Embryonic facial prominence (tissue), 1 donor: ENCODE measurements at regions not wholly inside any gene's neighbourhood (a gene's known extent, or its start where the extent isn't known, plus 50 kb on each side); places are given as distances from the start of the nearest gene placed in this dataset.

ENCODE experiments used
- DNase-seq: peaks from one replicate; pipeline ENCODE4 v3.0.0-alpha.2; 2016; ENCODE audit errors: extremely low spot score

GRCh38 chr2:48105848-48106247 lies 199.6 kb upstream of the FBXO11 start:
- DNase-seq = no peak

GRCh38 chr2:48107326-48107925 lies 201.1 kb upstream of the FBXO11 start:
- DNase-seq = no peak

GRCh38 chr2:48108455-48108854 lies 202.2 kb upstream of the FBXO11 start:
- no peak for DNase-seq

- DNase-seq = no peak
Measured at GRCh38 chr2:48109491-48110204, 203.3 kb upstream of the FBXO11 start.

- no peak for DNase-seq
Measured at GRCh38 chr2:48110492-48110891, 204.0 kb upstream of the FOXN2 start.

- DNase-seq = no peak
Measured at GRCh38 chr2:48112911-48113680, 201.4 kb upstream of the FOXN2 start.

- DNase-seq = no peak
Measured at GRCh38 chr2:48113767-48114166, 200.7 kb upstream of the FOXN2 start.

GRCh38 chr2:48114256-48114655 lies 200.2 kb upstream of the FOXN2 start:
- no peak for DNase-seq

- DNase-seq = no peak
Measured at GRCh38 chr2:48116497-48116896, 198.0 kb upstream of the FOXN2 start.

- DNase-seq = no peak
Measured at GRCh38 chr2:48118895-48119294, 195.6 kb upstream of the FOXN2 start.

GRCh38 chr2:48120112-48120511 lies 194.4 kb upstream of the FOXN2 start:
- DNase-seq = no peak

- DNase-seq = no peak
Measured at GRCh38 chr2:48120759-48121242, 193.7 kb upstream of the FOXN2 start.

- DNase-seq = no peak
Measured at GRCh38 chr2:48122166-48122565, 192.3 kb upstream of the FOXN2 start.

GRCh38 chr2:48124592-48124991 lies 189.9 kb upstream of the FOXN2 start:
- DNase-seq = no peak

GRCh38 chr2:48126162-48126561 lies 188.3 kb upstream of the FOXN2 start:
- DNase-seq = no peak

- DNase-seq = no peak
Measured at GRCh38 chr2:48127612-48128191, 186.8 kb upstream of the FOXN2 start.

GRCh38 chr2:48129293-48129950 lies 185.1 kb upstream of the FOXN2 start:
- no peak for DNase-seq

GRCh38 chr2:48131539-48132270 lies 182.8 kb upstream of the FOXN2 start:
- peak; percentile 88 for DNase-seq

GRCh38 chr2:48132271-48132625 lies 182.2 kb upstream of the FOXN2 start:
- DNase-seq = peak; percentile 56

GRCh38 chr2:48134704-48135103 lies 179.8 kb upstream of the FOXN2 start:
- no peak for DNase-seq

- no peak for DNase-seq
Measured at GRCh38 chr2:48135797-48136196, 178.7 kb upstream of the FOXN2 start.
